Stimulated activated naive CD4-positive, alpha-beta T cell treated with Interleukin-2 at 50 U/mL for 16 hours (primary cell): ENCODE measurements at regions not wholly inside any gene's neighbourhood (a gene's known extent, or its start where the extent isn't known, plus 50 kb on each side); places are given as distances from the start of the nearest gene placed in this dataset.

Experiments used
- DNase-seq: peaks from one replicate; lab custom pipeline; 2025; lab: John Stamatoyannopoulos, UW

GRCh38 chr1:55580845-55581332 lies 365.7 kb upstream of the USP24 start:
- no peak for DNase-seq

- no peak for DNase-seq
These were observed 364.3 kb upstream of the USP24 start for GRCh38 chr1:55579332-55580001.

- no peak for DNase-seq
These were observed 363.5 kb upstream of the USP24 start for GRCh38 chr1:55578646-55579045.

GRCh38 chr1:55575571-55576279 lies 360.6 kb upstream of the USP24 start:
- no peak for DNase-seq

- no peak for DNase-seq
These were observed 359.6 kb upstream of the USP24 start for GRCh38 chr1:55574691-55575225.

- DNase-seq = no peak
These were observed 357.9 kb upstream of the USP24 start for GRCh38 chr1:55572878-55573734.

- no peak for DNase-seq
These were observed 356.6 kb upstream of the USP24 start for GRCh38 chr1:55571767-55572166.

GRCh38 chr1:55569417-55569816 lies 354.3 kb upstream of the USP24 start:
- no peak for DNase-seq

- DNase-seq = no peak
These were observed 353.6 kb upstream of the USP24 start for GRCh38 chr1:55568732-55569131.

- DNase-seq = no peak
These were observed 345.1 kb upstream of the USP24 start for GRCh38 chr1:55560266-55560665.

- no peak for DNase-seq
These were observed 344.7 kb upstream of the USP24 start for GRCh38 chr1:55559842-55560241.

GRCh38 chr1:55559161-55559611 lies 344.0 kb upstream of the USP24 start:
- DNase-seq = no peak

- no peak for DNase-seq
These were observed 343.4 kb upstream of the USP24 start for GRCh38 chr1:55558515-55558914.

GRCh38 chr1:55555956-55556725 lies 341.0 kb upstream of the USP24 start:
- no peak for DNase-seq

GRCh38 chr1:55554611-55555010 lies 339.4 kb upstream of the USP24 start:
- no peak for DNase-seq

- DNase-seq = no peak
These were observed 337.5 kb upstream of the USP24 start for GRCh38 chr1:55552636-55553035.

GRCh38 chr1:55547405-55547804 lies 332.2 kb upstream of the USP24 start:
- no peak for DNase-seq

- DNase-seq = no peak
These were observed 331.4 kb upstream of the USP24 start for GRCh38 chr1:55546553-55546952.

GRCh38 chr1:55544826-55545225 lies 329.7 kb upstream of the USP24 start:
- DNase-seq = no peak

- no peak for DNase-seq
These were observed 327.8 kb upstream of the USP24 start for GRCh38 chr1:55542901-55543504.

- DNase-seq = no peak
These were observed 326.1 kb upstream of the USP24 start for GRCh38 chr1:55541296-55541695.
